ENCODE measurements at regions not wholly inside any gene's neighbourhood (a gene's known extent, or its start where the extent isn't known, plus 50 kb on each side); places are given as distances from the start of the nearest gene placed in this dataset.

DNA sequence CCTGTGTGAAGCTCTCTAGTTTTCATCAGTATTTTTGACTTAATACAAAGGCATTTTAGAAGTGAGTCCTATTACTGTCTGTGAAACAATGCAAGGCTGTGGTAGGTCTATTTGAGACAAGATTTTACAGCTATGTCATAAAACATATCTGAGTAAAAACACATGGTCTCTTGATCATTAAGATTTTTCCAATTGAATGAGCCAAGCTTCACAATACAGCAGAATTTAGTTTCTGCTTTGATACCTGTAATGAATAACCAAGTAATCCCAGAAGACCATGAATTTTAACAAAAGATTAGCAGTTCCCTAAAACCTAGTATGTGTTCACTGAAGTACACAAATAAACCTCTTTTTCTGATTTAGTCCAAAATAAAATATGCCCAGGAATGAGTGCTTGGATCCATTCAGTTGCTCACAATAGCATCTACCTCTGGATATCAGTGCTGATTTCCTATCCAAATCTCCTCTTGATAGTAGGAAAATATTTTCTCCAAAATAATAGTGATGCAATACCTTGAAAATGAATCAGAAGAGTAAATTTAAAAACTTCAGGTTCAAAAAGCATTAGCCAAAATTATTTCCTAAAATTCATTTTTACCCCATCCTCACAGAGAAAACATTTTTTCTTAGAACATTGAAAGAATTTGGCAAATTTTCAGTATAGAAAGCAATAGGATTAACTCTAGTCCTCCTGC is 533.5 kb upstream of the SGCG start:
- TF ChIP-seq, protein P1, sequence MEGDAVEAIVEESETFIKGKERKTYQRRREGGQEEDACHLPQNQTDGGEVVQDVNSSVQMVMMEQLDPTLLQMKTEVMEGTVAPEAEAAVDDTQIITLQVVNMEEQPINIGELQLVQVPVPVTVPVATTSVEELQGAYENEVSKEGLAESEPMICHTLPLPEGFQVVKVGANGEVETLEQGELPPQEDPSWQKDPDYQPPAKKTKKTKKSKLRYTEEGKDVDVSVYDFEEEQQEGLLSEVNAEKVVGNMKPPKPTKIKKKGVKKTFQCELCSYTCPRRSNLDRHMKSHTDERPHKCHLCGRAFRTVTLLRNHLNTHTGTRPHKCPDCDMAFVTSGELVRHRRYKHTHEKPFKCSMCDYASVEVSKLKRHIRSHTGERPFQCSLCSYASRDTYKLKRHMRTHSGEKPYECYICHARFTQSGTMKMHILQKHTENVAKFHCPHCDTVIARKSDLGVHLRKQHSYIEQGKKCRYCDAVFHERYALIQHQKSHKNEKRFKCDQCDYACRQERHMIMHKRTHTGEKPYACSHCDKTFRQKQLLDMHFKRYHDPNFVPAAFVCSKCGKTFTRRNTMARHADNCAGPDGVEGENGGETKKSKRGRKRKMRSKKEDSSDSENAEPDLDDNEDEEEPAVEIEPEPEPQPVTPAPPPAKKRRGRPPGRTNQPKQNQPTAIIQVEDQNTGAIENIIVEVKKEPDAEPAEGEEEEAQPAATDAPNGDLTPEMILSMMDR (IDR thresholded peaks at IDR 0.05; ENCODE audit: unreplicated experiment), result no peak
- H3K4me1 Mint-ChIP-seq, result peaks cover 24% of the 10 kb centered on the region
- no peaks in the 10 kb centered on the region for H3K9me3 Mint-ChIP-seq
- no peaks in the 10 kb centered on the region for H3K27me3 Mint-ChIP-seq (ENCODE audit: low read depth)
- H3K27ac Mint-ChIP-seq, result peak overlapping the region; percentile 81
- no peaks in the 10 kb centered on the region for H3K36me3 Mint-ChIP-seq
- DNase-seq (ENCODE audit: low spot score in 2 of 2, unreplicated experiment in 2 of 2), result no peak
- H3K4me3 Mint-ChIP-seq, result no peak overlapping the region

DNA sequence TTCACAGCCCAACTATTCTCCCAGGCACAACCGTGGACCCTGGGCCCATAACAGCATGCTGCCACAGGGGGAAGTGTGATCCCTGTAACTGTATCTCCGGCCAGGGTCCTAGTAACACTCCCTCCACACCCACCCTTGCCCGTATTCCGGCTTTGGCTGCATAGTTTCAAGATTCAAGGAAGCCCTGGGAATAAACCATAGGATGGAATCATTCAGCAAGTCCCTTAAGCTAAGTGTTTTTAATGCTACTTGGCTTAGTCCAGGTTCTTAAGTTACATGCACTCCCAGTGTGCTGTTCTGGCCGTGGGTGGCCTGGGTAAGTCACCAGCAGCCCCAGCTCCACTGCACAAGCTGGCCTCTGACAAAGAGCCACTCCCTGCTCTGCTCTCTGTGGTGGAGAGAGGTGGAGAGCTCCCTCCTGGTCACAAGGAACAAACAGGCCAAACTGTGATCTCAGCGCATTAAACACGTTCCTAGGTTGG is 532.4 kb upstream of the SGCG start:
- Mint-ChIP-seq H3K4me3 (no peak overlapping the region), H3K27ac (peak overlapping the region; percentile 81), H3K36me3 (no peaks in the 10 kb centered on the region), H3K27me3 (ENCODE audit: low read depth) (no peaks in the 10 kb centered on the region), H3K9me3 (no peaks in the 10 kb centered on the region), H3K4me1 (peaks cover 34% of the 10 kb centered on the region)
- TF ChIP-seq, protein P1 (IDR thresholded peaks at IDR 0.05; ENCODE audit: unreplicated experiment), result no peak
- no peak for DNase-seq (ENCODE audit: low spot score in 2 of 2, unreplicated experiment in 2 of 2)

DNA sequence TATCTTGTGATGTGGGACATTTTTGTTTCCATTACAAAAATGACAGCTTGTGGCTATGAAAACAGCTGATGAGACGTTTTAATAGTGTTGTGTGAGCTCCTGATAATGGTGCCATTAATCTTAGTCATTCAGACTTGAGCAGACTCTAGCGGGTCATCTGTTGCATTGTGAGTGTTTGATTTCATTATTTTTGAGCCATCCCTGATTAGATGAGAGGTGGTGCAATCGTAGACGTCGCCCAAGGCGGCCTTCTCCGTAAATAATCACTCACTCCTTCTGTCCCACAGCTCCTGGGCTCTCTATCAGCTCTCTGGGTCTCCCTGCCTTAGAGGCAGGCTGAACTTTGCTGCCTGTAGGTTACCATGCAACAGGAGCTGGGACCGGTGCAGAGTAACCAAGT is 528.0 kb upstream of the SGCG start:
- Mint-ChIP-seq H3K27me3 (ENCODE audit: low read depth) (no peaks in the 10 kb centered on the region), H3K27ac (peak overlapping the region; percentile 83), H3K9me3 (no peaks in the 10 kb centered on the region), H3K4me3 (no peak overlapping the region), H3K36me3 (no peaks in the 10 kb centered on the region), H3K4me1 (peaks cover 47% of the 10 kb centered on the region)
- no peak for DNase-seq (ENCODE audit: low spot score in 2 of 2, unreplicated experiment in 2 of 2)
- TF ChIP-seq, protein P1 (IDR thresholded peaks at IDR 0.05; ENCODE audit: unreplicated experiment), result no peak

DNA sequence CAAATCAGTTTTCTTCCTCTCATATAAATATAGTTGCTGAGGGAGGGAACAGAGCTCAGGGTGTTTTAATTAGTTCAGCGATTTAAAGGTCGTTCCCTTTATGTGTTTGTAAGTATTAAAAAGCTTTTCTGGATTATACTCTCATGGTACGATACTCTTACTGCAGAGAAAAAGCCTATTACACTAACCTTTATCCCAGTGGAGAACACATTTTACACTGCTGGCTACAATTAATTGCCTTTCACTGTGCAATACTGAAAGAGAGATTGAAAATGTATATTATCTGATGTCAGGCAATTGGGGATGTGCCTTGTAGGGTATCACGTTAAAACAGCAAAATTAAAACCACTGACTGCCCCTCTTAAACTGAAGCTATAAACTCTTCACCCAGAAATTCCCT is 526.9 kb upstream of the SGCG start:
- peaks cover 5% of the 10 kb centered on the region for H3K9me3 Mint-ChIP-seq

DNA sequence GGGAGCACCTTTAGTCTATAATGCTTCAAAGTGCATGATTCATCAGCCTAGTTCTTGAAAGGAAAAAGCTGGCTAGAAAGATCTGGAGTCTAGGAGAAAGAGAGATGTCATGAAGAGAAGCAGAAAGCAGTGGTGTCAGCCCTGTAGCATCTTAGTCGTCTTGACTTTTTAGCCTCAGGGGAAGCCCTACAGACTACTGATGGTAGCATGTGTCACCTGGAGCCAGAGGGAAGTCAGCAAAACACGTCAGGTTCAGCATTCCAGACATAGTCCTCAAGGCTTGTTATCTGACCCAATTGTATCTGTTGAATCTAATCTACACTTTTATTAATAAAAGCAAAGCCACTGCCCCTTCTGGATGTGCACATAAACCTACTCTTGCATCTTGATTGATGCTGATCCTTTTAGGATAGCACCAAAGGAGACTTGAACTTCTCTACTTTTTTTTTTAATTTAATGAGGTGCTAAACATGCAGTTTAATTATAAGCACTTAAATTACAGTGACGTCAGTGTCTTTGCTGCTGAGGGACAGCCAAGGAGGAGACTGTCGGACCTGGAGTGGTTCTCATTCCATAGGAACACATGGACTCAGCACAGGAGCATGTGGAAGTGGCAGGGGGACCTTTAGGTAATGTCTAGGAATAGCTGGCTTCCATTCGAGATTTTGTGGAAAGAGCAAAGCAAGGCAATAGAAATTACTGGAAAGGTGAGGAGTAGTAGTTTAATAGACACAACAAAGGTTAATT is 525.5 kb upstream of the SGCG start:
- no peak for DNase-seq (ENCODE audit: low spot score in 2 of 2, unreplicated experiment in 2 of 2)
- no peak overlapping the region for H3K4me3 Mint-ChIP-seq
- H3K9me3 Mint-ChIP-seq, result peaks cover 9% of the 10 kb centered on the region
- H3K4me1 Mint-ChIP-seq, result peaks cover 33% of the 10 kb centered on the region
- H3K36me3 Mint-ChIP-seq, result no peaks in the 10 kb centered on the region
- TF ChIP-seq, protein P1 (IDR thresholded peaks at IDR 0.05; ENCODE audit: unreplicated experiment), result no peak
- peak overlapping the region; percentile 91 for H3K27ac Mint-ChIP-seq
- H3K27me3 Mint-ChIP-seq (ENCODE audit: low read depth), result no peaks in the 10 kb centered on the region

More for the DNA sequence above, 526.9 kb upstream of the SGCG start:
- no peak overlapping the region for H3K4me3 Mint-ChIP-seq
- peaks cover 36% of the 10 kb centered on the region for H3K4me1 Mint-ChIP-seq
- H3K36me3 Mint-ChIP-seq, result no peaks in the 10 kb centered on the region
- TF ChIP-seq, protein P1 (IDR thresholded peaks at IDR 0.05; ENCODE audit: unreplicated experiment), result no peak
- peak overlapping the region; percentile 91 for H3K27ac Mint-ChIP-seq
- no peak for DNase-seq (ENCODE audit: low spot score in 2 of 2, unreplicated experiment in 2 of 2)
- H3K27me3 Mint-ChIP-seq (ENCODE audit: low read depth), result no peaks in the 10 kb centered on the region

Measured in mesothelial cell of epicardium (in vitro differentiated cells).